ENCODE measurements at regions not wholly inside any gene's neighbourhood (a gene's known extent, or its start where the extent isn't known, plus 50 kb on each side); places are given as distances from the start of the nearest gene placed in this dataset.
A peak's percentile ranks its signal among the peaks of the same experiment; 100 is the strongest.

GRCh38 chr2:188720811-188721605 lies 253.2 kb upstream of the COL3A1 start:
- DNase-seq, result no peak

- no peak for DNase-seq
These were observed 252.4 kb upstream of the COL3A1 start for GRCh38 chr2:188721784-188722183.

GRCh38 chr2:188725746-188726360 lies 248.3 kb upstream of the COL3A1 start:
- DNase-seq, result no peak

GRCh38 chr2:188726626-188727247 lies 247.4 kb upstream of the COL3A1 start:
- DNase-seq, result no peak

- DNase-seq, result no peak
These were observed 246.3 kb upstream of the COL3A1 start for GRCh38 chr2:188727846-188728245.

- DNase-seq, result no peak
These were observed 239.5 kb upstream of the COL3A1 start for GRCh38 chr2:188734691-188735090.

- no peak for DNase-seq
These were observed 227.4 kb upstream of the COL3A1 start for GRCh38 chr2:188746727-188747126.

- no peak for DNase-seq
These were observed 222.4 kb upstream of the COL3A1 start for GRCh38 chr2:188751816-188752215.

GRCh38 chr2:188752311-188752710 lies 221.9 kb upstream of the COL3A1 start:
- no peak for DNase-seq

GRCh38 chr2:188762151-188762550 lies 212.0 kb upstream of the COL3A1 start:
- DNase-seq, result no peak

- peak in 1 of 2 experiments; percentile 54 for DNase-seq
These were observed 208.4 kb upstream of the COL3A1 start for GRCh38 chr2:188765522-188766470.

- DNase-seq, result no peak
These were observed 207.7 kb upstream of the COL3A1 start for GRCh38 chr2:188766471-188766856.

- no peak for DNase-seq
These were observed 207.0 kb upstream of the COL3A1 start for GRCh38 chr2:188767176-188767575.

GRCh38 chr2:188770296-188770695 lies 203.9 kb upstream of the COL3A1 start:
- DNase-seq, result no peak

GRCh38 chr2:188773075-188773474 lies 201.1 kb upstream of the COL3A1 start:
- DNase-seq, result peak; percentile 72 to 96

GRCh38 chr2:188776634-188777033 lies 197.5 kb upstream of the COL3A1 start:
- DNase-seq, result no peak

GRCh38 chr2:188784269-188784762 lies 189.9 kb upstream of the COL3A1 start:
- no peak for DNase-seq

GRCh38 chr2:188785061-188785460 lies 189.1 kb upstream of the COL3A1 start:
- no peak for DNase-seq

GRCh38 chr2:188785490-188785889 lies 188.7 kb upstream of the COL3A1 start:
- no peak for DNase-seq

GRCh38 chr2:188786368-188786841 lies 187.8 kb upstream of the COL3A1 start:
- DNase-seq, result peak in 1 of 2 experiments; percentile 14

- no peak for DNase-seq
These were observed 187.0 kb upstream of the COL3A1 start for GRCh38 chr2:188787021-188787657.

GRCh38 chr2:188787658-188788240 lies 186.4 kb upstream of the COL3A1 start:
- peak in 1 of 2 experiments; percentile 22 for DNase-seq

All from NCI-H2081 (cell line).